ENCODE measurements at regions not wholly inside any gene's neighbourhood (a gene's known extent, or its start where the extent isn't known, plus 50 kb on each side); places are given as distances from the start of the nearest gene placed in this dataset.

- Mint-ChIP-seq H3K4me3 (no peak overlapping the region), H3K36me3 (peaks cover 0 to 5% (median 0%) of the 10 kb centered on the region in 3 donors), H3K9me3 (peaks cover 0 to 13% (median 3%) of the 10 kb centered on the region in 5 donors), H3K27ac (no peak overlapping the region), H3K27me3 (peaks cover 15 to 37% of the 10 kb centered on the region in 2 donors), H3K4me1 (no peaks in the 10 kb centered on the region)
- ChIA-PET POLR2A (no interaction called here), CTCF (interaction anchor here (1.4 kb wide), 1 partner anchor 51 kb away, joined by 4 read pairs; no protein-coding TSS in a partner anchor)
- DNase-seq: no peak
- Histone ChIP-seq H3K4me1 (ENCODE audit: insufficient read depth, low read length) (no peaks in the 10 kb centered on the region), H3K9me3 (ENCODE audit: low read length) (no peaks in the 10 kb centered on the region), H3K36me3 (ENCODE audit: insufficient read depth, low read length) (no peaks in the 10 kb centered on the region), H3K27ac (ENCODE audit: low read depth, low read length) (peak overlapping the region; percentile 24), H3K27me3 (ENCODE audit: insufficient read depth, low read length, poor library complexity, severe bottlenecking) (no peaks in the 10 kb centered on the region), H3K4me3 (ENCODE audit: low read length) (no peak overlapping the region)
Measured at GRCh38 chr11:64500176-64501013, 55.3 kb upstream of the SLC22A11 start.

GRCh38 chr11:64501500-64502427, 54.0 kb upstream of the SLC22A11 start:
- peaks cover 0 to 16% (median 3%) of the 10 kb centered on the region in 5 donors for H3K9me3 Mint-ChIP-seq
- peaks cover 0 to 5% (median 0%) of the 10 kb centered on the region in 3 donors for H3K36me3 Mint-ChIP-seq
- POLR2A ChIA-PET: no interaction called here
- Histone ChIP-seq H3K27ac (ENCODE audit: low read depth, low read length) (no peak overlapping the region), H3K9me3 (ENCODE audit: low read length) (no peaks in the 10 kb centered on the region), H3K36me3 (ENCODE audit: insufficient read depth, low read length) (no peaks in the 10 kb centered on the region), H3K4me3 (ENCODE audit: low read length) (no peak overlapping the region), H3K27me3 (ENCODE audit: insufficient read depth, low read length, poor library complexity, severe bottlenecking) (no peaks in the 10 kb centered on the region), H3K4me1 (ENCODE audit: insufficient read depth, low read length) (no peaks in the 10 kb centered on the region)
- no peak overlapping the region for H3K4me3 Mint-ChIP-seq
- peaks cover 15 to 42% of the 10 kb centered on the region in 2 donors for H3K27me3 Mint-ChIP-seq
- H3K4me1 Mint-ChIP-seq: no peaks in the 10 kb centered on the region
- no peak for DNase-seq
- CTCF ChIA-PET: interaction anchor here (1.4 kb wide), 1 partner anchor 53 kb away, joined by 4 read pairs; no protein-coding TSS in a partner anchor
- no peak overlapping the region for H3K27ac Mint-ChIP-seq

GRCh38 chr11:64502634-64503033, 53.1 kb upstream of the SLC22A11 start:
- no peaks in the 10 kb centered on the region for H3K4me1 Mint-ChIP-seq
- H3K27me3 Mint-ChIP-seq: peaks cover 15 to 49% of the 10 kb centered on the region in 2 donors
- Histone ChIP-seq H3K9me3 (ENCODE audit: low read length) (no peaks in the 10 kb centered on the region), H3K4me3 (ENCODE audit: low read length) (no peak overlapping the region), H3K27ac (ENCODE audit: low read depth, low read length) (no peak overlapping the region), H3K27me3 (ENCODE audit: insufficient read depth, low read length, poor library complexity, severe bottlenecking) (no peaks in the 10 kb centered on the region), H3K36me3 (ENCODE audit: insufficient read depth, low read length) (no peaks in the 10 kb centered on the region), H3K4me1 (ENCODE audit: insufficient read depth, low read length) (no peaks in the 10 kb centered on the region)
- POLR2A ChIA-PET: no interaction called here
- no peak overlapping the region for H3K4me3 Mint-ChIP-seq
- CTCF ChIA-PET: no interaction called here
- no peak overlapping the region for H3K27ac Mint-ChIP-seq
- no peak for DNase-seq
- H3K36me3 Mint-ChIP-seq: peaks cover 0 to 5% (median 0%) of the 10 kb centered on the region in 3 donors
- H3K9me3 Mint-ChIP-seq: peaks cover 0 to 16% (median 3%) of the 10 kb centered on the region in 5 donors

GRCh38 chr11:64503186-64503753, 52.5 kb upstream of the SLC22A11 start:
- H3K4me3 Mint-ChIP-seq: no peak overlapping the region
- H3K4me1 ChIP-seq (ENCODE audit: insufficient read depth, low read length): no peaks in the 10 kb centered on the region

GRCh38 chr11:64504999-64505398, 50.7 kb upstream of the SLC22A11 start:
- Mint-ChIP-seq H3K27me3 (peaks cover 16 to 46% of the 10 kb centered on the region in 2 donors), H3K4me1 (no peaks in the 10 kb centered on the region), H3K27ac (no peak overlapping the region), H3K9me3 (peaks cover 0 to 16% (median 3%) of the 10 kb centered on the region in 5 donors), H3K4me3 (no peak overlapping the region), H3K36me3 (peaks cover 0 to 5% (median 0%) of the 10 kb centered on the region in 3 donors)
- POLR2A ChIA-PET: no interaction called here
- CTCF ChIA-PET: no interaction called here
- Histone ChIP-seq H3K4me3 (ENCODE audit: low read length) (no peak overlapping the region), H3K9me3 (ENCODE audit: low read length) (no peaks in the 10 kb centered on the region), H3K36me3 (ENCODE audit: insufficient read depth, low read length) (no peaks in the 10 kb centered on the region), H3K27me3 (ENCODE audit: insufficient read depth, low read length, poor library complexity, severe bottlenecking) (no peaks in the 10 kb centered on the region), H3K27ac (ENCODE audit: low read depth, low read length) (no peak overlapping the region), H3K4me1 (ENCODE audit: insufficient read depth, low read length) (no peaks in the 10 kb centered on the region)
- no peak for DNase-seq

More at GRCh38 chr11:64503186-64503753, 52.5 kb upstream of the SLC22A11 start:
- Mint-ChIP-seq H3K4me1 (no peaks in the 10 kb centered on the region), H3K36me3 (peaks cover 0 to 5% (median 0%) of the 10 kb centered on the region in 3 donors), H3K27ac (no peak overlapping the region), H3K9me3 (peaks cover 0 to 16% (median 3%) of the 10 kb centered on the region in 5 donors), H3K27me3 (peaks cover 14 to 50% of the 10 kb centered on the region in 2 donors)
- Histone ChIP-seq H3K4me3 (ENCODE audit: low read length) (no peak overlapping the region), H3K9me3 (ENCODE audit: low read length) (no peaks in the 10 kb centered on the region), H3K27ac (ENCODE audit: low read depth, low read length) (no peak overlapping the region), H3K27me3 (ENCODE audit: insufficient read depth, low read length, poor library complexity, severe bottlenecking) (no peaks in the 10 kb centered on the region), H3K36me3 (ENCODE audit: insufficient read depth, low read length) (no peaks in the 10 kb centered on the region)
- no peak for DNase-seq
- POLR2A ChIA-PET: no interaction called here
- CTCF ChIA-PET: no interaction called here

All from CD8-positive, alpha-beta memory T cell (primary cell).